Mucosa of descending colon (tissue), 3 donors: ENCODE measurements at regions not wholly inside any gene's neighbourhood (a gene's known extent, or its start where the extent isn't known, plus 50 kb on each side); places are given as distances from the start of the nearest gene placed in this dataset.

Source experiments
- ATAC-seq: fragments of 200-7000 bp; cut with Tn5 transposase; one replicate; pipeline ENCODE4 v1.9.1; 2020; ENCODE audit warnings: mild to moderate bottlenecking, moderate library complexity
- DNase-seq, 3 donors: peaks; one replicate each; pipeline ENCODE4 v3.0.0-alpha.2; 2020
- H3K36me3 ChIP-seq: fragments of 200-600 bp; one replicate; pipeline ENCODE4 v1.8.0; 2021; ENCODE audit warnings: low read depth, mild to moderate bottlenecking
- H3K4me1 ChIP-seq: fragments of 200-600 bp; one replicate; pipeline ENCODE4 v1.8.0; 2021; ENCODE audit warnings: low read depth, mild to moderate bottlenecking
- H3K4me3 ChIP-seq: fragments of 200-600 bp; one replicate; pipeline ENCODE4 v1.8.0; 2021; ENCODE audit warnings: mild to moderate bottlenecking
- H3K9me3 ChIP-seq: fragments of 200-600 bp; one replicate; pipeline ENCODE4 v1.8.0; 2021; ENCODE audit warnings: mild to moderate bottlenecking
- intact Hi-C, 2 donors: fragments of 100-400 bp; cut with DNase I in 1 of 2; cut with micrococcal nuclease in 1 of 2; formaldehyde crosslinking; loops; one replicate each; pipeline versions ENCODE4 v1.11.0 to v1.11.1; 2022; cut with DNase I, micrococcal nuclease
- TF ChIP-seq, protein P1 (sequence below): fragments of 200-600 bp; IDR thresholded peaks from one replicate; pipeline ENCODE4 v1.8.0; 2022; ENCODE audit warnings: antibody characterized with exemption, mild to moderate bottlenecking
- donor health status: DM: no; HTN: no; CAD: no; lungs with moderate emphysema.
- donor health status: DM: no; HTN: no; CAD: no.
- donor health status: DM: no; HTN: yes; CAD: no.

DNA sequence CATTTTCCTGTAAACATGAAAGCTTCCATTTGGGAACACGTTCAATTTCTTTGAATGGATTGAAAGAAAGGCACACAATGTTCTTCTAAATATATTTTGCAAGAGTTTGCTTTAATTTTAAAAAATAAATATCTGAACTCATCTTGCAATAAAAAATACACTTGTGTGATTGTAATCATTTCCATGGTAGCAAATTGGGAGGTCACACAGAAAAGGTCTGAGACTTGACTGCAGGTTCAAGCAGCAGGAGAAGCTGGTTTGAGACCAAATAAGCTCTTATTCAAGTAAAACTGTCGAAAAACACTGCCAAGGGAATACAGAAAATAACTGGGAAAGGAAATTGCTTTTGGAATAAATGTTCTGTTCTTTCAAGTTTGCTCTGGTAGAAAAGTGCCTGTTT, 498.9 kb downstream of the ADGRL2 start:
- no peaks in the 10 kb centered on the region for H3K36me3 ChIP-seq
- no peaks in the 10 kb centered on the region for H3K4me1 ChIP-seq
- no peak for DNase-seq
- H3K9me3 ChIP-seq, result no peaks in the 10 kb centered on the region
- TF ChIP-seq, protein P1, sequence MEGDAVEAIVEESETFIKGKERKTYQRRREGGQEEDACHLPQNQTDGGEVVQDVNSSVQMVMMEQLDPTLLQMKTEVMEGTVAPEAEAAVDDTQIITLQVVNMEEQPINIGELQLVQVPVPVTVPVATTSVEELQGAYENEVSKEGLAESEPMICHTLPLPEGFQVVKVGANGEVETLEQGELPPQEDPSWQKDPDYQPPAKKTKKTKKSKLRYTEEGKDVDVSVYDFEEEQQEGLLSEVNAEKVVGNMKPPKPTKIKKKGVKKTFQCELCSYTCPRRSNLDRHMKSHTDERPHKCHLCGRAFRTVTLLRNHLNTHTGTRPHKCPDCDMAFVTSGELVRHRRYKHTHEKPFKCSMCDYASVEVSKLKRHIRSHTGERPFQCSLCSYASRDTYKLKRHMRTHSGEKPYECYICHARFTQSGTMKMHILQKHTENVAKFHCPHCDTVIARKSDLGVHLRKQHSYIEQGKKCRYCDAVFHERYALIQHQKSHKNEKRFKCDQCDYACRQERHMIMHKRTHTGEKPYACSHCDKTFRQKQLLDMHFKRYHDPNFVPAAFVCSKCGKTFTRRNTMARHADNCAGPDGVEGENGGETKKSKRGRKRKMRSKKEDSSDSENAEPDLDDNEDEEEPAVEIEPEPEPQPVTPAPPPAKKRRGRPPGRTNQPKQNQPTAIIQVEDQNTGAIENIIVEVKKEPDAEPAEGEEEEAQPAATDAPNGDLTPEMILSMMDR, result no peak
- intact Hi-C loops, result no loop called here
- no peak overlapping the region for H3K4me3 ChIP-seq
- ATAC-seq, result no peak

DNA sequence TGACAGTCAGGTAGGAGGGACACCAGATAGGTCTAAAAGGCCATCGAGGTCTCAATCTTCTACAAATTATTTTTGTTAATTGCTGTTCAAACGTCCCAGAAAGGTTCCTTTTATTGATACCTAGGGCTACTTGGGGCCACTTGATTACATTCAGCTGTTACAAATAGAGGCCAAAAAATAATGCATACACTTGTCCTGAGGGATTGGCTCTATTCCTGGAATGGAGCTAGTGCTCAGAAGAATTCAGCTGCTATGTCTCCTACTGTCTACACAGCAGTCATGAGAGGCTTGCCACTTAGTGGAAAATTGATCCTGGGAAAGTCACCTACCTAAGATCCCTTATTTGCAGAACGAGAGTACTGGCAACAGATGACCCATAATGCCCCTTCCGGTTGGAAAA, 498.3 kb downstream of the ADGRL2 start:
- intact Hi-C loops, result no loop called here
- DNase-seq, result no peak
- Histone ChIP-seq H3K4me1 (no peaks in the 10 kb centered on the region), H3K9me3 (no peaks in the 10 kb centered on the region), H3K36me3 (no peaks in the 10 kb centered on the region), H3K4me3 (no peak overlapping the region)
- ATAC-seq, result no peak
- TF ChIP-seq, protein P1, result no peak

DNA sequence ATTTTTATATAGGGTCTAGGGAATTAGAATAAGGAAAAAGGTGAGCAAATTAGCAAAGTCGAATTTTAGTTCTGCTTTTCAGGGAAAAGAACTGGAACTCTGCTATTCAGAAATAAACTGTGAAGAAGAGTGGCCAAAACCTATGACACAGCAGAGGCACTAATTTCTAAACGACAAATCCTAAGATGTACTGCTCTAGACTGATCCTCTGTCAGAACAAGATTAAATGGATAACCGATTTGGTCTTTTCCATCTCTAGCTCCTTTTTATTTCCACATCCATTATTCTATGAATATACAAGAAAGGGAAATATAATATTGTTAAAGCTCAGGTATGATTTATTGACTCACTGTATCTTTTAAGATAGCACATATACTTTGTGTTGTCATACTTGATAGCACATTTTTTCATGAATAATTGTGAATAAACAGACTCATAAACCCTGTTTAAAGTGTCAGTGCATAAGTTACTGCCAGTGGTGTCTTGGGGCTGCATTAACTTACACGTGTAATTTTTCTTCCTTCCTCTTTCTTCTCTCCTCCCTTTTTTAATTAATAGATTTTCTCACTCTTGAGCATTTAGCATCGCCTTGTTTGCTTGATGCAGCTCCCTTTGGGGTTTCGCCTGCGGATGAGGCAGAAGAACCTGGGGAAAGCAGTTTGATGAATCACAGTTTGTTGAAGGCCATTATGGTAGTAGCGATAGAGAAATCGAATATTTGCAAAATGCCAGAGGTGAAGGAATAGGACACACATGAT, 496.6 kb downstream of the ADGRL2 start:
- intact Hi-C loops, result no loop called here
- H3K36me3 ChIP-seq, result no peaks in the 10 kb centered on the region
- ATAC-seq, result no peak
- TF ChIP-seq, protein P1, result no peak
- DNase-seq, result no peak
- no peaks in the 10 kb centered on the region for H3K9me3 ChIP-seq
- H3K4me1 ChIP-seq, result no peaks in the 10 kb centered on the region
- H3K4me3 ChIP-seq, result no peak overlapping the region

DNA sequence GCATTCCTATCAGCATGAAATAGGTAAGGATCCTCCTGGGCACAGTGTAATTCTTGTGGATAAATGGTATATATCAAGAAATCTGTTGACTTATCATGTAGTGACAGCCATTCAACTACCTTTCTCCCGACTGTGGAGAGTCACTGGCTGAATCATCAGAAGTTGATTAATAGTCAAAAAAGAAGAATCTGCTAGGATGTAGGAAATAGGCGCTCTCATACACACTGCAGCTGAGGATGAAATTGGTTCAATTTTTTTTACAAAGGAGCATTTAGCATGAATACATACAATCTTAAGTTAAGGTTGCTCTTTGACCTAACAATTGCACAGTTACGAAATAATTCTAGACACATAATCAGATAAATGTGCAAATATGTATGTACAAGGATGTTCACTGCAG, 486.8 kb downstream of the ADGRL2 start:
- DNase-seq (no peak), ATAC-seq (no peak)
- Histone ChIP-seq H3K9me3 (no peaks in the 10 kb centered on the region), H3K36me3 (no peaks in the 10 kb centered on the region), H3K4me3 (no peak overlapping the region), H3K4me1 (no peaks in the 10 kb centered on the region)
- TF ChIP-seq, protein P1, result no peak
- intact Hi-C loops, result no loop called here

DNA sequence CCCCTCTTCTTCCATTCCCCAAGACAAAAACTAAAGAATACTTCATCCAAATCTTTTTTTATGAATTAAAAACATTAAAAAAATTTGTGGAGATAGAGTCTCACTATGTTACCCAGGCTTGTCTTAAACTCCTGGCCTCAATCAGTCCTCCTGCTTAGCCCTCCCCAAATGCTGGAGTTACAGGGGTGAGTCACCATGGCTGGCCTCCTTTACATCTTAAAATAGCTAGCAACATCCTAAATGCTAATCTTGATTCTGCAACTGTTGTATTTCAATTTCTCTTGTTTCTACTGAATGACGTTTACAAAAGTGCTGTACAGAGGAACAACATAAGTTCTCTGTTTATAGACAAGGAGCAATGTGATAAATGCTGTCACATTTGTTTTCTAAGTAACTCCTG, 483.5 kb downstream of the ADGRL2 start:
- H3K4me3 ChIP-seq, result no peak overlapping the region
- ATAC-seq, result no peak
- H3K4me1 ChIP-seq, result no peaks in the 10 kb centered on the region
- intact Hi-C loops, result no loop called here
- no peak for DNase-seq
- no peaks in the 10 kb centered on the region for H3K36me3 ChIP-seq
- TF ChIP-seq, protein P1, result no peak
- no peaks in the 10 kb centered on the region for H3K9me3 ChIP-seq

DNA sequence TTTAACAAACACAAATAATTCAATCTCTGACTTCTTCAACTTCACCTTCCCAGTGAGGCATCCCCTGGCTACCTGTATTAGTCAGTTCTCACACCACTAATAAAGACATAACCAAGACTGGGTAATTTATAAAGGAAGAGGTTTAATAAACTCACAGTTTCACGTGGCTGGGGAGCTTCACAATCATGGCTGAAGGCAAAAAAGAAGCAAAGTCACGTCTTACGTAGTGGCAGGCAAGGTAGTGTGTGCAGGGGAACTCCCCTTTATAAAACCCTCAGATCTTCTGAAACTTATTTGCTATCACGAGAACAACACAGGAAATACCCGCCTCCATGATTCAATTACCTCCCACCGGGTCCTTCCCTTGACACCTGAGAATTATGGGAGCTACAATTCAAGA, 478.5 kb downstream of the ADGRL2 start:
- Histone ChIP-seq H3K4me3 (no peak overlapping the region), H3K36me3 (no peaks in the 10 kb centered on the region), H3K9me3 (no peaks in the 10 kb centered on the region), H3K4me1 (no peaks in the 10 kb centered on the region)
- intact Hi-C loops, result no loop called here
- DNase-seq (no peak), ATAC-seq (no peak)
- TF ChIP-seq, protein P1, result no peak
